Liver (tissue), 8 donors: ENCODE measurements at regions not wholly inside any gene's neighbourhood (a gene's known extent, or its start where the extent isn't known, plus 50 kb on each side); places are given as distances from the start of the nearest gene placed in this dataset.

Experiments used
- DNase-seq: peaks from one replicate; pipeline ENCODE4 v3.0.0-alpha.2; 2017; ENCODE audit warnings: low spot score
- H3K27ac ChIP-seq, 2 donors: one replicate each; pipeline ENCODE4 v1.7.0; 2013; ENCODE audit warnings: inconsistent platforms in 2 of 2, low read length in 2 of 2, control low read depth in 1 of 2, low read depth in 1 of 2, mild to moderate bottlenecking in 1 of 2
- H3K27me3 ChIP-seq, 4 donors: one replicate each; pipeline versions ENCODE4 v1.6.1 to v1.7.0; 2013; ENCODE audit warnings: low read length in 3 of 4, inconsistent platforms in 1 of 4, mild to moderate bottlenecking in 1 of 4, moderate library complexity in 1 of 4; ENCODE audit not compliant: control insufficient read depth in 4 of 4, insufficient read depth in 4 of 4
- H3K36me3 ChIP-seq, 4 donors: one replicate each; pipeline versions ENCODE4 v1.6.1 to v1.7.0; 2013; ENCODE audit warnings: low read length in 3 of 4, mild to moderate bottlenecking in 3 of 4, low read depth in 1 of 4, moderate library complexity in 1 of 4; ENCODE audit not compliant: control insufficient read depth in 4 of 4, insufficient read depth in 3 of 4
- H3K4me1 ChIP-seq, 4 donors: one replicate each; pipeline versions ENCODE4 v1.6.1 to v1.7.0; 2013; ENCODE audit warnings: low read length in 3 of 4, mild to moderate bottlenecking in 3 of 4, moderate library complexity in 1 of 4; ENCODE audit not compliant: control insufficient read depth in 4 of 4, insufficient read depth in 4 of 4
- H3K4me3 ChIP-seq, 3 donors: one replicate each; pipeline versions ENCODE4 v1.6.1 to v1.7.0; 2013; ENCODE audit warnings: low read length in 3 of 3, control low read depth in 1 of 3, low read depth in 1 of 3, mild to moderate bottlenecking in 1 of 3
- H3K9ac ChIP-seq, 2 donors: one replicate each; pipeline ENCODE4 v1.7.0; 2013; ENCODE audit warnings: low read length in 2 of 2, mild to moderate bottlenecking in 2 of 2, moderate library complexity in 2 of 2, control low read depth in 1 of 2, low read depth in 1 of 2
- H3K9me3 ChIP-seq, 4 donors: one replicate each; pipeline versions ENCODE4 v1.6.1 to v1.7.0; 2013; ENCODE audit warnings: low read length in 3 of 4; ENCODE audit not compliant: control insufficient read depth in 4 of 4
- EGR1 ChIP-seq, 2 donors: IDR thresholded peaks; 2 replicates each; pipeline ENCODE4 v1.6.1; 2016 to 2018; ENCODE audit warnings: antibody characterized with exemption in 2 of 2, low read depth in 2 of 2
- FOXA1 ChIP-seq: IDR thresholded peaks from 2 replicates; pipeline ENCODE4 v1.6.1; 2016; ENCODE audit warnings: antibody characterized with exemption
- FOXA2 ChIP-seq: IDR thresholded peaks from 2 replicates; pipeline ENCODE4 v1.6.1; 2016; ENCODE audit warnings: antibody characterized with exemption
- GABPA ChIP-seq, 2 donors: IDR thresholded peaks in 1 of 2; conservative IDR thresholded peaks in 1 of 2; 2 replicates each; pipeline ENCODE4 v1.6.1; 2016; ENCODE audit warnings: antibody characterized with exemption in 2 of 2, mild to moderate bottlenecking in 1 of 2, moderate library complexity in 1 of 2
- HNF4A ChIP-seq, 2 donors: conservative IDR thresholded peaks; 2 replicates each; pipeline ENCODE4 v1.6.1; 2016; ENCODE audit warnings: antibody characterized with exemption in 2 of 2, mild to moderate bottlenecking in 2 of 2
- HNF4G ChIP-seq: IDR thresholded peaks from 2 replicates; pipeline ENCODE4 v1.6.1; 2016; ENCODE audit warnings: antibody characterized with exemption
- JUND ChIP-seq, 2 donors: IDR thresholded peaks; 2 replicates each; pipeline ENCODE4 v1.6.1; 2016; ENCODE audit warnings: antibody characterized with exemption in 2 of 2
- NR2F2 ChIP-seq: IDR thresholded peaks from 2 replicates; pipeline ENCODE4 v1.6.1; 2016; ENCODE audit warnings: antibody characterized with exemption
- RAD21 ChIP-seq, 2 donors: IDR thresholded peaks; 2 replicates each; pipeline ENCODE4 v1.6.1; 2016; ENCODE audit warnings: antibody characterized with exemption in 2 of 2, mild to moderate bottlenecking in 2 of 2
- RXRA ChIP-seq, 2 donors: IDR thresholded peaks; 2 replicates each; pipeline ENCODE4 v1.6.1; 2017 to 2018; ENCODE audit warnings: antibody characterized with exemption in 2 of 2, mild to moderate bottlenecking in 1 of 2
- SP1 ChIP-seq: IDR thresholded peaks from 2 replicates; pipeline ENCODE4 v1.6.1; 2018; ENCODE audit warnings: antibody characterized with exemption, mild to moderate bottlenecking
- TAF1 ChIP-seq: conservative IDR thresholded peaks from 2 replicates; pipeline ENCODE4 v1.6.1; 2016; ENCODE audit warnings: antibody characterized with exemption, mild to moderate bottlenecking
- YY1 ChIP-seq: IDR thresholded peaks from 2 replicates; pipeline ENCODE4 v1.6.1; 2016; ENCODE audit warnings: antibody characterized with exemption, mild to moderate bottlenecking
- WGBS: extraction: QIAGEN DNeasy Blood & Tissue Kit; methylation state at CpG from one replicate; pipeline ENCODE4 v1.1.7; 2013; 5-methylcytosine and 5-hydroxymethylcytosine counted together
- TF ChIP-seq, protein P1 (sequence below): IDR thresholded peaks from 2 replicates; pipeline ENCODE4 v1.6.1; 2016; ENCODE audit warnings: antibody characterized with exemption
- TF ChIP-seq, protein P2 (sequence below): fragments of 150-350 bp; IDR thresholded peaks from 2 replicates; pipeline ENCODE4 v1.5.1; 2017; ENCODE audit warnings: improper control_type of control experiment, low read depth, low read length; ENCODE audit not compliant: missing input control
- TF ChIP-seq, protein P3 (sequence below): IDR thresholded peaks from 2 replicates; pipeline ENCODE4 v1.6.1; 2016; ENCODE audit warnings: antibody characterized with exemption, mild to moderate bottlenecking
- TF ChIP-seq, protein P4 (sequence below): IDR thresholded peaks from 2 replicates; pipeline ENCODE4 v1.6.1; 2016; ENCODE audit warnings: antibody characterized with exemption
- TF ChIP-seq, protein P5 (sequence below): IDR thresholded peaks from 2 replicates; pipeline ENCODE4 v1.6.1; 2016; ENCODE audit warnings: antibody characterized with exemption
- donor health status: healthy.
- donor health status: healthy.
- donor health status: healthy.
- donor health status: healthy.
- donor health status: healthy.

DNA sequence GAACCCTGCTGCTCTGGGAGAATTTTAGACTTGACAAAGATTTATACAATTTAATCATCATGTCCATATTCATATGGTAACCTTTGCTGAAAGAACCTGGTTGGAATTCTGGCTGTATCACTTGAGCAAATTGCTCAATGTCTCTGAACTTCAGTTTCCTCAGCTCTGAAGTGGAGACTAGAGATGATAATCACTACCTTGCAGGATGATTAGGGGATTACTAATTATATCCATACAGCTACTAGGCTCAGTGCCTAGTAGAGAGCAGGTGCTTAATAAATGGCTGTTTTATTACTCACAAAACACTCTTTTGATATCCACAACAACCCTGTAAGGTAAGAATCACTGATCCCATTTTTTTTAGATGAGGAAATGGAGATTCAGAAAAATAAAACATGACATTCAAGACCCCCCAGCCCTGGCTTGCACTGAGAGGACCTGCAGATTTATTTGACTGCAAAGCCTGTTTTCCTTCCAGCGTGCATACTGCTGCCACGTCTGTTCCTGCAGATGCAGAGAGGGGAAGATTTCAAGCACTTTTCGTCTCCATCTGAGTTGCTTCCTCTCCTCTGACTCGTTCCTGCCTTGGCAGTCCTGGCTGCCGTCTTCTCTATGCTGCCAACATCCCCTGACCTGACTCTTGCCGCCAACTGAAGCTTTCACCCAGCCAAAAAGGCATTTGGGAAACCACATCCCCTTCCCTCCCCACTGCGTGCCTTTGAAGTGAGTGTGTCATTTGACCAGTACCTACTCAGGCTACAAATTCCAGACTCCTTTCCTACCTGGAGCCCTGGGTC, 203.0 kb downstream of the PLPP3 start:
- no peak for DNase-seq
- Histone ChIP-seq H3K27ac (no peak overlapping the region), H3K4me1 (no peaks in the 10 kb centered on the region), H3K27me3 (no peaks in the 10 kb centered on the region), H3K4me3 (no peak overlapping the region), H3K36me3 (no peaks in the 10 kb centered on the region), H3K9ac (no peak overlapping the region), H3K9me3 (no peaks in the 10 kb centered on the region)
- WGBS: 66% methylated on average over 7 of the region's 7 CpGs
- TF ChIP-seq NR2F2 (no peak), YY1 (no peak), RXRA (IDR thresholded peaks at IDR 0.05) (no peak), RAD21 (IDR thresholded peaks at IDR 0.05) (no peak), HNF4A (conservative IDR thresholded peaks at IDR 0.05) (no peak), JUND (IDR thresholded peaks at IDR 0.05) (no peak), GABPA (IDR thresholded peaks at IDR 0.05 in 1 of 2, conservative IDR thresholded peaks at IDR 0.05 in 1 of 2) (no peak), FOXA2 (no peak), EGR1 (IDR thresholded peaks at IDR 0.05; ENCODE audit: low read depth in 2 of 2) (no peak), FOXA1 (no peak), TAF1 (no peak), SP1 (no peak), HNF4G (no peak)
- TF ChIP-seq, protein P1, sequence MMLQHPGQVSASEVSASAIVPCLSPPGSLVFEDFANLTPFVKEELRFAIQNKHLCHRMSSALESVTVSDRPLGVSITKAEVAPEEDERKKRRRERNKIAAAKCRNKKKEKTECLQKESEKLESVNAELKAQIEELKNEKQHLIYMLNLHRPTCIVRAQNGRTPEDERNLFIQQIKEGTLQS: no peak
- TF ChIP-seq, protein P2, sequence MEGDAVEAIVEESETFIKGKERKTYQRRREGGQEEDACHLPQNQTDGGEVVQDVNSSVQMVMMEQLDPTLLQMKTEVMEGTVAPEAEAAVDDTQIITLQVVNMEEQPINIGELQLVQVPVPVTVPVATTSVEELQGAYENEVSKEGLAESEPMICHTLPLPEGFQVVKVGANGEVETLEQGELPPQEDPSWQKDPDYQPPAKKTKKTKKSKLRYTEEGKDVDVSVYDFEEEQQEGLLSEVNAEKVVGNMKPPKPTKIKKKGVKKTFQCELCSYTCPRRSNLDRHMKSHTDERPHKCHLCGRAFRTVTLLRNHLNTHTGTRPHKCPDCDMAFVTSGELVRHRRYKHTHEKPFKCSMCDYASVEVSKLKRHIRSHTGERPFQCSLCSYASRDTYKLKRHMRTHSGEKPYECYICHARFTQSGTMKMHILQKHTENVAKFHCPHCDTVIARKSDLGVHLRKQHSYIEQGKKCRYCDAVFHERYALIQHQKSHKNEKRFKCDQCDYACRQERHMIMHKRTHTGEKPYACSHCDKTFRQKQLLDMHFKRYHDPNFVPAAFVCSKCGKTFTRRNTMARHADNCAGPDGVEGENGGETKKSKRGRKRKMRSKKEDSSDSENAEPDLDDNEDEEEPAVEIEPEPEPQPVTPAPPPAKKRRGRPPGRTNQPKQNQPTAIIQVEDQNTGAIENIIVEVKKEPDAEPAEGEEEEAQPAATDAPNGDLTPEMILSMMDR: no peak
- TF ChIP-seq, protein P3, sequence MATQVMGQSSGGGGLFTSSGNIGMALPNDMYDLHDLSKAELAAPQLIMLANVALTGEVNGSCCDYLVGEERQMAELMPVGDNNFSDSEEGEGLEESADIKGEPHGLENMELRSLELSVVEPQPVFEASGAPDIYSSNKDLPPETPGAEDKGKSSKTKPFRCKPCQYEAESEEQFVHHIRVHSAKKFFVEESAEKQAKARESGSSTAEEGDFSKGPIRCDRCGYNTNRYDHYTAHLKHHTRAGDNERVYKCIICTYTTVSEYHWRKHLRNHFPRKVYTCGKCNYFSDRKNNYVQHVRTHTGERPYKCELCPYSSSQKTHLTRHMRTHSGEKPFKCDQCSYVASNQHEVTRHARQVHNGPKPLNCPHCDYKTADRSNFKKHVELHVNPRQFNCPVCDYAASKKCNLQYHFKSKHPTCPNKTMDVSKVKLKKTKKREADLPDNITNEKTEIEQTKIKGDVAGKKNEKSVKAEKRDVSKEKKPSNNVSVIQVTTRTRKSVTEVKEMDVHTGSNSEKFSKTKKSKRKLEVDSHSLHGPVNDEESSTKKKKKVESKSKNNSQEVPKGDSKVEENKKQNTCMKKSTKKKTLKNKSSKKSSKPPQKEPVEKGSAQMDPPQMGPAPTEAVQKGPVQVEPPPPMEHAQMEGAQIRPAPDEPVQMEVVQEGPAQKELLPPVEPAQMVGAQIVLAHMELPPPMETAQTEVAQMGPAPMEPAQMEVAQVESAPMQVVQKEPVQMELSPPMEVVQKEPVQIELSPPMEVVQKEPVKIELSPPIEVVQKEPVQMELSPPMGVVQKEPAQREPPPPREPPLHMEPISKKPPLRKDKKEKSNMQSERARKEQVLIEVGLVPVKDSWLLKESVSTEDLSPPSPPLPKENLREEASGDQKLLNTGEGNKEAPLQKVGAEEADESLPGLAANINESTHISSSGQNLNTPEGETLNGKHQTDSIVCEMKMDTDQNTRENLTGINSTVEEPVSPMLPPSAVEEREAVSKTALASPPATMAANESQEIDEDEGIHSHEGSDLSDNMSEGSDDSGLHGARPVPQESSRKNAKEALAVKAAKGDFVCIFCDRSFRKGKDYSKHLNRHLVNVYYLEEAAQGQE: no peak
- TF ChIP-seq, protein P4, sequence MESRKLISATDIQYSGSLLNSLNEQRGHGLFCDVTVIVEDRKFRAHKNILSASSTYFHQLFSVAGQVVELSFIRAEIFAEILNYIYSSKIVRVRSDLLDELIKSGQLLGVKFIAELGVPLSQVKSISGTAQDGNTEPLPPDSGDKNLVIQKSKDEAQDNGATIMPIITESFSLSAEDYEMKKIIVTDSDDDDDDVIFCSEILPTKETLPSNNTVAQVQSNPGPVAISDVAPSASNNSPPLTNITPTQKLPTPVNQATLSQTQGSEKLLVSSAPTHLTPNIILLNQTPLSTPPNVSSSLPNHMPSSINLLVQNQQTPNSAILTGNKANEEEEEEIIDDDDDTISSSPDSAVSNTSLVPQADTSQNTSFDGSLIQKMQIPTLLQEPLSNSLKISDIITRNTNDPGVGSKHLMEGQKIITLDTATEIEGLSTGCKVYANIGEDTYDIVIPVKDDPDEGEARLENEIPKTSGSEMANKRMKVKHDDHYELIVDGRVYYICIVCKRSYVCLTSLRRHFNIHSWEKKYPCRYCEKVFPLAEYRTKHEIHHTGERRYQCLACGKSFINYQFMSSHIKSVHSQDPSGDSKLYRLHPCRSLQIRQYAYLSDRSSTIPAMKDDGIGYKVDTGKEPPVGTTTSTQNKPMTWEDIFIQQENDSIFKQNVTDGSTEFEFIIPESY: no peak
- TF ChIP-seq, protein P5, sequence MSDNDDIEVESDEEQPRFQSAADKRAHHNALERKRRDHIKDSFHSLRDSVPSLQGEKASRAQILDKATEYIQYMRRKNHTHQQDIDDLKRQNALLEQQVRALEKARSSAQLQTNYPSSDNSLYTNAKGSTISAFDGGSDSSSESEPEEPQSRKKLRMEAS: no peak
